ENCODE measurements at regions not wholly inside any gene's neighbourhood (a gene's known extent, or its start where the extent isn't known, plus 50 kb on each side); places are given as distances from the start of the nearest gene placed in this dataset.
A peak's percentile ranks its signal among the peaks of the same experiment; 100 is the strongest.

GRCh38 chr10:93173967-93174845 lies 100.5 kb downstream of the CYP26A1 start:
- ATAC-seq (no peak), DNase-seq (ENCODE audit: missing footprints) (no peak)
- intact Hi-C loops (cut with DNase I), result no loop called here

GRCh38 chr10:93175490-93175889 lies 101.8 kb downstream of the CYP26A1 start:
- no peak for DNase-seq (ENCODE audit: missing footprints)
- intact Hi-C loops (cut with DNase I), result no loop called here
- ATAC-seq, result no peak

- DNase-seq (ENCODE audit: missing footprints) (no peak), ATAC-seq (no peak)
- intact Hi-C loops (cut with DNase I), result no loop called here
These were observed 103.8 kb downstream of the CYP26A1 start for GRCh38 chr10:93177511-93177910.

GRCh38 chr10:93178226-93178625 lies 104.5 kb downstream of the CYP26A1 start:
- DNase-seq (ENCODE audit: missing footprints) (no peak), ATAC-seq (no peak)
- intact Hi-C loops (cut with DNase I), result no loop called here

GRCh38 chr10:93180482-93180931 lies 106.8 kb downstream of the CYP26A1 start:
- intact Hi-C loops (cut with DNase I), result no loop called here
- ATAC-seq (no peak), DNase-seq (ENCODE audit: missing footprints) (peak; percentile 68)

GRCh38 chr10:93181271-93182048 lies 107.8 kb downstream of the CYP26A1 start:
- intact Hi-C loops (cut with DNase I), result no loop called here
- no peak for ATAC-seq
- DNase-seq (ENCODE audit: missing footprints), result no peak

GRCh38 chr10:93182049-93182327 lies 108.3 kb downstream of the CYP26A1 start:
- DNase-seq (ENCODE audit: missing footprints) (no peak), ATAC-seq (no peak)
- intact Hi-C loops (cut with DNase I), result no loop called here

GRCh38 chr10:93182790-93183189 lies 109.1 kb downstream of the CYP26A1 start:
- intact Hi-C loops (cut with DNase I), result no loop called here
- DNase-seq (ENCODE audit: missing footprints) (no peak), ATAC-seq (no peak)

- ATAC-seq (no peak), DNase-seq (ENCODE audit: missing footprints) (no peak)
- intact Hi-C loops (cut with DNase I), result no loop called here
These were observed 113.0 kb downstream of the CYP26A1 start for GRCh38 chr10:93186653-93187052.

- intact Hi-C loops (cut with DNase I), result no loop called here
- DNase-seq (ENCODE audit: missing footprints) (no peak), ATAC-seq (no peak)
These were observed 116.3 kb downstream of the CYP26A1 start for GRCh38 chr10:93189944-93190343.

GRCh38 chr10:93190372-93190771 lies 116.7 kb downstream of the CYP26A1 start:
- intact Hi-C loops (cut with DNase I), result no loop called here
- DNase-seq (ENCODE audit: missing footprints) (no peak), ATAC-seq (no peak)

GRCh38 chr10:93193906-93194305 lies 120.2 kb downstream of the CYP26A1 start:
- ATAC-seq (no peak), DNase-seq (ENCODE audit: missing footprints) (no peak)
- intact Hi-C loops (cut with DNase I), result no loop called here

- ATAC-seq (peak; percentile 68), DNase-seq (ENCODE audit: missing footprints) (no peak)
- intact Hi-C loops (cut with DNase I), result no loop called here
These were observed 124.9 kb downstream of the CYP26A1 start for GRCh38 chr10:93198401-93199131.

GRCh38 chr10:93199191-93199751 lies 125.6 kb downstream of the CYP26A1 start:
- intact Hi-C loops (cut with DNase I), result no loop called here
- DNase-seq (ENCODE audit: missing footprints) (peak; percentile 75), ATAC-seq (peak; percentile 88)

GRCh38 chr10:93204494-93205485 lies 131.1 kb downstream of the CYP26A1 start:
- intact Hi-C loops (cut with DNase I), result no loop called here
- ATAC-seq (no peak), DNase-seq (ENCODE audit: missing footprints) (no peak)

GRCh38 chr10:93206652-93207051 lies 133.0 kb downstream of the CYP26A1 start:
- intact Hi-C loops (cut with DNase I), result no loop called here
- DNase-seq (ENCODE audit: missing footprints) (no peak), ATAC-seq (no peak)

GRCh38 chr10:93208717-93209464 lies 135.2 kb downstream of the CYP26A1 start:
- DNase-seq (ENCODE audit: missing footprints) (no peak), ATAC-seq (no peak)
- intact Hi-C loops (cut with DNase I), result no loop called here

All from Right ventricle myocardium inferior (tissue), 1 donor.